ENCODE measurements at regions not wholly inside any gene's neighbourhood (a gene's known extent, or its start where the extent isn't known, plus 50 kb on each side); places are given as distances from the start of the nearest gene placed in this dataset.

DNA sequence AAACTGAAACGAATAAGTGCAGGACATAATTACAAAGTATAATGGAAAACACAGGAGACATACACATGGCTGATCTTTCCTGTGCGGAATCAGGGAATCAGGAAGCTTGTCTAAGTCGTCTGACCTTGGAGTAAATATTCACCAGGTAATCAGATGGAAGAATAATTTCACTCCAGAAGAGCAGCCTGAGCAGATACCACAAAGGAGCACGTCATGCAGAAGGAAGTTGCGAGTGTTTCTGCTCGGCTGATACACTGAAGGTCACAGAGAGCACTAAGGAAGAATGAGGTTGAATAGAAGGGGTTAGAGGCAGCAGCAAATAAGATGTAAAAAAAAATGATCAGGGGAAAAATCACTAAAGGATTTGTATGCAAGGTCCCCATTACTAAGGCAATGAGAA lies 122.3 kb upstream of the GPC6 start:
- CTCF ChIA-PET: no interaction called here
- POLR2A ChIA-PET: no interaction called here

DNA sequence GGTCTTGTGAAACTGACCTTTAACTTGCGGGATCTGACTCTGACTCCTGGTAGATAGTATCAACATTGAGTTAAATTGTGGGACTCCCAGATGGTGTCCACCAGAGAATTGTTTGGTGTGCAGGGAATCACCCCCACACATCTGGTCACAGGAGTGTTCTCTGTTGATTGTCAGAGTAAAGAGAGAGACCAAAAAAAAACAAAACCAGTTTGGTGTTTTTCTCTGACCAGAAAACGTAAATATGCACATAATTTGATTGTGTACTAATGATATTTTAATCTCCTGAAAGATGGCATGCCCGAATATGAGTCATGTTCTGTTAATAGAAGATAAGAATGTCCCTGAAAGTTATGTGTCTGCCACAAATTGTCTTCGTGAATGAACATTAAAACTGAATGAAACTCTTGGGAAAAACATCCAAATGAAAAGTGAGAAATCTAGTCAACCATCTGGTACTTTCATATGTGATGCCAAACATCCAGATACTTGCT lies 118.5 kb upstream of the GPC6 start:
- POLR2A ChIA-PET: interaction anchor here (0.6 kb wide), 1 partner anchor 1194 kb away, joined by 5 read pairs; no protein-coding TSS in a partner anchor
- CTCF ChIA-PET: no interaction called here

DNA sequence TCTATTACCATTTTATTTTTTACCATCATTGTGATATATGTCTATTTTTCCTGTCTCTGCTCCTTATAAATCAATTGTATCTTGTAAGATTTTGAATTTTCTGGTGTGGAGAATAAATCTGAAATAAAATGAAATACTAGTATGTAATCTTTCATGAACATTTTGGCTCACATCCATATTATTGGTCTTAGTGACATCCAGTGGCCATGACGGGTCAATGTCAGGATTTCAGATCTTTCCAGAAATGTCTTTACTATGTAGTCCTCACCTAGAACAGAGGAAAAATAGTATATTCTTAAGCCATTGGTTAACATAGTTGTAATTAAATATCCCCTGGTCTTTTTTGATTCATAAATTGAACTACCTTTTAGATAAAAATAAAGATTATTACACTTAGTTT lies 109.8 kb upstream of the GPC6 start:
- ChIA-PET CTCF (no interaction called here), POLR2A (no interaction called here)

DNA sequence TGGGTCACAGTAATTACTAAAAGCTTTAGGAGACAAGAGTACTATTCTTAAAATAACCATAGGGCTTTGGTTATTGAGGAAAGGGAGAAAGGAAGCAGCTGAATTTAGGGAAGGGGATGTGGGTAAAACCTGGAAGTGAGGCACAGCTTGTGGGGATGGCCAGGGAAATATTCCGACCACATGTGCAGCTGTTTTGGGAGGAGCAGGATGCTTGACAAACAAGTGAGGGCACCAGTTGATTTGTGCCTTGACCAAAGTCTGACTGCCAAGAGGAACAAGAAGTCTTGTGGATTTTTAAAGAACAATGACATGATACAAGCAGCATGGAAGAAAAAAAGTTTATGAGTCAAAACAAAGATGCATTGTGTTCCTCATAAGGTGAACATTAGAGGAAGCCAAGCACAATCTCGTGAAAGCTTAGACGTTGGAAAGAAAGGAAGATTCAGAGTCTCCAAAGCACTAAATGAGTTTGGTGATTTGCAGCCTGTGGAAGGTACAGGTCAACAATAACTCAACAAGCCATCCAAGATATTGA lies 108.5 kb upstream of the GPC6 start:
- POLR2A ChIA-PET: no interaction called here
- CTCF ChIA-PET: no interaction called here

DNA sequence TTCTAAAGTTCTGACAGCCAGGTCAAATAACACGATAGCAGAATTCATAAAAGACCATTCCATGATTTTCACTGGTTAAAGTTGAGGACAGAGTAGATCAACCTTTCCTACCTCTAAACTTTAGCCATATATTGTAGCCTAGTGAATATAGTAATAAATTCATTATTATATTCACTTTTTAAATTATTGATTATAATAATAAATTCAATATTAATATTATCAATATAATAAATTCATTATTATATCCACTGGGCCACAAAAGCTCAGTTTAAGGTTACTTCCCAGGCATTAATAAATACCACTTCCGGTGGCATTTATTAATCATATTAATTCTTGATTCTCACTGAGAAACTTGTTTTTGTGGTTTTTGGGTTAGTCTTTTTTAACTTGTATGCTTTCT lies 85.7 kb upstream of the GPC6 start:
- CTCF ChIA-PET: no interaction called here
- POLR2A ChIA-PET: no interaction called here

DNA sequence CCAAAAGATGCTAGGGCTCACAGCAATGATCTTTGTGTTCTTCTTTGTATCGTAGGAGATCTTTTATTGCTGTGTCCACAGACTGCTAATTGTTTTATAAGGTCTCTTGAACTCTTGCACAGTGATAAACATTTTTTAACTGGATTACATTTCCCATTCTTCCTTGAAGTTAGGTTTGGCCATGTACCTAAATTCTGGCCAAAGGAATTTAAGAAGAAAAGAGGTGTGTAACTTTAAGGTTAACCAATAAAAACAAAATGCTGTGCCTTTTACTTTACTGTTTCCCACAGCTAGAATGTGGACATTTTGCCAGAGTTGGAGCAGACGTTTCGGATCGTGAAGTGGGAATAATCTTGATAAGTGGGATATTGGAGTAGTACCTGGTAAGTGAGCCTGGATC lies 82.6 kb upstream of the GPC6 start:
- CTCF ChIA-PET: no interaction called here
- POLR2A ChIA-PET: no interaction called here

DNA sequence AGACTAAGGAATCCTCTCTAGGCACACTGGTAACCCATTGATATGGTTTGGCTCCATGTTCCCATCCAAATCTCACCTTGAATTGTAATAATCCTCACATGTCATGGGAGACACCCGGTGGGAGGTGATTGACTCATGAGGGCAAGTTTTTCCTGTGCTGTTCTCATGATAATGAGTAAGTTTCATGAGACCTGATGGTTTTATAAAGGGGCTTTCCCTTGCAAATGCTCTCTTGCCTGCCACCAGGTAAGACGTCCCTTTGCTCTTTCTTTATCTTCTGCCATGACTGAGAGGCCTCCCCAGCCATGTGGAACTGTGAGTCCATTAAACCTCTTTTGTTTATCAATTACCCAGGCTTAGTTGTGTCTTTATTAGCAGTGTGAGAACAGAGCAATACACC lies 81.4 kb upstream of the GPC6 start:
- POLR2A ChIA-PET: no interaction called here
- CTCF ChIA-PET: no interaction called here

DNA sequence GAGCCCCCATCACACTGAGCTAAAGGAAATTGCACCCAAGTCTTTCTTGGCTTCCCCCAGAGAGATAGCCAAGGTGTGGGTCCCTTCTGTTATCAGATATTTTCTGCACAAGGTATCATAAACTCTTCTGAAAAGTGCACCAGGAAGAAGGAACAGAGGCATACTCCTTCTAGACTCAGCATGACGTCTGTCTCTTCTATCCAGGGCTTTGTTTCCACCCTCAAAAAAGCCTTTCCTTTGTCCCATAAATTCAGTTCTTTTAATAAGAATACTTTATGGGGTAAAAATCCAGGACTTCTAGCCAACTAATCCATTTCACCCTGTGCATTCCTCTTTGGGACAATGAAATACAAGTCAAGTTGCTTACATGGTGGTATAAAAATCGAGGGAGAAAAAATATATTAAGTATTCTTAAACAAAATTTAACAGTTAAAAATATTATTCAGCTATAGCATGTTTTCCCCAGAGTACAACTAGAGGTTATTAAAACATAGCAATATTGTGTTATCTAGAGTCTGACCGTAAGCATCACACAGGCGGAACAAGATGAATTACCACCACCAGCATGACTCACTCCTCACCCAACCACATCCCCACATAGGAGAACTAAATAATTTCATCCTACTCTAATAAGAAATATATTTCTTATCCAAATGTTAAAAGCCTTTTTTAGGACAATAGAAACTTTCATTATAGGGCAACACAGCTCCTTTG lies 79.9 kb upstream of the GPC6 start:
- ChIA-PET POLR2A (no interaction called here), CTCF (no interaction called here)

DNA sequence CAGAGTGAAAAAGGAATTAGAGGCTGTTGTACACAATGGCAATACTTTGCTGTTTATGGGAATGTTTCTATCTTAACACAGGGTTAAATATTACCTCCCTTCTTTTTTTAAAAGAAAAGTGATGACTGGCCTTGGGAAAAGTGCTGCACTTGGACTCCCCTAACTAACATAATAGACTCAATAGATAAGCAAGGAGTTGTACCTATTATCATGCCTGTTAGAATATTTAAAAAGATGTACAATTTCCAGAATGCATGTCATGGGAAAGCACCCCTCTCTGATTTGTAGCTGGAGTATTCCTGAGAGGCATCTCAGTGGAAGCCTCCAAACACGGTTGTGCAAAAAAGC lies 79.3 kb upstream of the GPC6 start:
- ChIA-PET POLR2A (no interaction called here), CTCF (no interaction called here)

DNA sequence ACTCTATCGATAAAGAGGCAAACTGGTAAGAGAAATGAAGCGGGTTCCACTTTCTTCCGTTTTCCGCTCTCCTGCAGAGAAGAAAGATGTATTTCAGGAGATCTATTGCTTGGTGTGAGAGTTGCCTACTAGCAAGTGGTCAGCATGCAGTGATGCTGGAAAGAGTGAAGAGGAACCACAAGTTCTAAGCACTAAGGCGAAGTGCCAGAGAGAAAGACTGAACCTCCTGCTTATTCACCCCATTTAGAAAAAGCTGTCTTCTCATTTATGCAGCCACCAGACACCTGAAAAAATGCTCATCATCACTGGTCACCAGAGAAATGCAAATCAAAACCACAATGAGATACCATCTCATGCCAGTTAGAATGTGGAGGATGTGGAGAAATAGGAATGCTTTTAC lies 78.7 kb upstream of the GPC6 start:
- POLR2A ChIA-PET: no interaction called here

DNA sequence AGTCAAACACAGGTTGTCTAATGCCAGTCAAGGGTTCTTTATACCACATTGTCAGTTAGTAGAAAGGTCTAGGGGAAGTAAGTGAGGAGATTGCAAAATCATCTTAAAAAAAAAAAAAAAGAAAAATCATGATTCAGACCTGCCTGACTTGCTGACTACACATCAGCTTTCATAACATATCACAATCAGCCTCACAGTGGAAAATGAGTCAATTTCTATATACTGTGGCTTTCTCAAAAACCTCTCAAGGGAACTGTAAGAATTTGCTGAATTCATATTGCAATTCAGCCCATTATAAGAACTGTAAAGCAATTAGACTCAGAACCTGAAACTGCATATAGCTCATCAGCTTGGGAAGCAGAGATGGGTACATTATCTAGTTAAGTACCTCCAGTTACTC lies 75.3 kb upstream of the GPC6 start:
- ChIA-PET POLR2A (interaction anchor here (0.7 kb wide), 1 partner anchor 907 kb away, joined by 3 read pairs; no protein-coding TSS in a partner anchor), CTCF (no interaction called here)

More for the DNA sequence above, 78.7 kb upstream of the GPC6 start:
- CTCF ChIA-PET: no interaction called here

DNA sequence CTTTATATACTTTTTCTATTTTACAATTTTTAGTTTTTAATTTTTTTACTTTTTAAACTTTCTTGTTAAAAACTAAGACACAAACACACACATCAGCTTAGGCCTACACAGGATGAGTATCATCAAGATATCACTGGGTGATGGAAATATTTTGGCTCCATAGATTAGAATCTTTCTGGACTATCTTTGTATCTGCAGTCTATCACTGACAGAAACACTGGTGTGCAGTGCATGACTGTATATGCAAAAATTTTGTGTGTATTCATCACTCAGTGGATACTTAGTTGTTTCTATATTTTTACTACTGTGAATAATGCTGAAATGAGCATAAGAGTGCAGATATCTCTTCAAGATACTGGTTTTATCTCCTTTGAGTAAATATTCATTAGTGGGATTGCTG lies 68.0 kb upstream of the GPC6 start:
- CTCF ChIA-PET: interaction anchor here (0.5 kb wide), 1 partner anchor 1318 kb away, joined by 4 read pairs; no protein-coding TSS in a partner anchor
- POLR2A ChIA-PET: no interaction called here

DNA sequence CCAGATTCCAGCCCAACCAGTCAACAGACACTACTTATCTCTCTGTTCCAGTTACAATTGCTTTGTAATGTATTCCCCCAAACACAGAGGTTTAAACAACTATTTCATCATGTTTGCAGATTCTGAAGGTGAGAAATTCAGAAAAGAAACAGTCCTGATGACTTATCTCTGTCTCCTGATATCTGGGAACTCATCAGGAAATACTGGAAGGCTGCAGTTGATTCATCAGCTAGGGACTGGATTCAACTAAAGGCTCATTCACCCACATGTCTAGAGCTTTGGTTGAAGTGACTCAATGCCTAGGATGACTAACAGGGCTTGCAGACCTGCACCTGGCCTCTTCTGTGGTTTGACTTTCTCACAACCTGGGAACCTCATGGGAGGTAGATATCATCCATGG lies 56.6 kb upstream of the GPC6 start:
- ChIA-PET POLR2A (no interaction called here), CTCF (no interaction called here)

DNA sequence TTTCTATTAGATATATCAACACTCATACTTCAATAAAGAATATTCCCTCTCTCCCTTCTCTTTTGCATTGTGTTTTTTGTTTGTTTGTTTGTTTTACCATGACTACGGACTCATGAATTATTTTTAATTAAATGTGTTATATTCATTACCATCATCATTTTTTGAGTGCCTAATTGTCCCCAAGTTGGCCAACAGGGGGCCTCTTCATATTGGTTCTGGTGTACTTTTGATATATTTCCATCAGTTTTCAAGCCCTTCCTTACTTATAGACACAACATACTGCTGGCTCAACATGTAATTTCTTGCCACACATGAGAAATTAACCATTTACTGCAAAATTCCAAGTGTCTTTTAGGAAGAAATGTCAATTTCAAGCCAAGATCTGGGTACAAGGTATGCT lies 54.5 kb upstream of the GPC6 start:
- ChIA-PET POLR2A (no interaction called here), CTCF (no interaction called here)

DNA sequence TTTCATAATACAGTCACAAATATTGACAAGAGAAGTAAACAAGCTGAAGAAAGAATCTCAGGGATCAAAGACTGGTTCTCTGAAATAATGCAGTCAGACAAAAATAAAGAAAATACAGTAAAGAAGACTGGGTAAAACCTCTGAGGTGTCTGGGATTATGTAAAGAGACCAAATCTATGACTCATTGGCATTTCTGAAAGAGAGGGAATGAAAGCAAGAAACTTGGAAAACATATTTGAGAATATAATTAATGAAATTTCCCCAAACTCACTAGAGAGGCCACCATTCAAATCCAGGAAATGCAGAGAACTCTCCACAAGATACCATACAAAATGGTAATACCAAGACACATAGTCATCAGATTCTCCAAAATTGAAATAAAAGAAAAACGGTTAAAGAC lies 53.0 kb upstream of the GPC6 start:
- POLR2A ChIA-PET: no interaction called here

DNA sequence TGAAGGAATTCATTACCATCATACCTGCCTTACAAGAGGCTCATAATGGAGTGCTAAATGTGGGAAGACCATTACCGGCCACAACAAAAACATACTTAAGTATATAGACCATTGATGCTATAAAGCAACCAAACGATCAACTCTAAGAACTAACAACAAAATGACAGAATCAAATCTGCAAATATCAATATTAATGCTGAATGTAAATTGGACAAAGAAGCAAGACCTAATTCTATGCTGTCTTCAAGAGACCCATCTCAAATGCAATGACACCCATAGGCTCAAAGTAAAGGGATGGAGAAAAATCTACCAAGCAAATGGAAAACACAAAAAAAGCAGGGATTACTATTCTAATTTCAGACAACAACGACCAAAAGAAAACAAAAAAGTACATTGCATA lies 52.3 kb upstream of the GPC6 start:
- POLR2A ChIA-PET: no interaction called here
- CTCF ChIA-PET: no interaction called here

More for the DNA sequence above, 53.0 kb upstream of the GPC6 start:
- CTCF ChIA-PET: no interaction called here
